IMR-90 (cell line): ENCODE measurements at regions not wholly inside any gene's neighbourhood (a gene's known extent, or its start where the extent isn't known, plus 50 kb on each side); places are given as distances from the start of the nearest gene placed in this dataset.

ENCODE experiments used
- ATAC-seq: fragments of 200-7000 bp; cut with Tn5 transposase; 2 replicates; pipeline ENCODE4 v1.9.1; 2020; ENCODE audit warnings: low read depth, mild to moderate bottlenecking, moderate library complexity
- BruUV-seq: library from RNA; stranded (reverse); fragments of 400-500 nt; replicated peaks from 2 replicates; lab custom pipeline; 2021; lab: Mats Ljungman, UMichigan
- CTCF ChIA-PET: fragments of 300-600 bp; formaldehyde crosslinking; extraction: SDS; loops from one replicate; lab custom pipeline; 2021; ENCODE audit warnings: antibody characterized with exemption; lab: Yijun Ruan, JAX
- POLR2A ChIA-PET: fragments of 300-600 bp; sonication (Branson Sonifier 250); formaldehyde crosslinking; loops from one replicate; lab custom pipeline; 2022; ENCODE audit warnings: antibody characterized with exemption; ENCODE audit not compliant: unreplicated experiment; lab: Charles Lee
- DNase-seq: peaks from one replicate; pipeline ENCODE4 v3.0.0; 2013
- H2AFZ ChIP-seq: replicated peaks from 2 replicates; pipeline ENCODE3; 2013; ENCODE audit warnings: low read length, mild to moderate bottlenecking; ENCODE audit not compliant: poor library complexity
- H2AK5ac ChIP-seq: 2 replicates; pipeline ENCODE4 v1.6.1; 2013; ENCODE audit warnings: low read depth, low read length, inconsistent platforms
- H2AK9ac ChIP-seq: replicated peaks from 2 replicates; pipeline ENCODE3; 2013; ENCODE audit warnings: mild to moderate bottlenecking, low read depth, low read length, moderate library complexity; ENCODE audit not compliant: poor library complexity
- H2BK120ac ChIP-seq: 2 replicates; pipeline ENCODE4 v1.6.1; 2013; ENCODE audit warnings: low read depth, low read length, inconsistent platforms
- H2BK15ac ChIP-seq: 3 replicates; pipeline ENCODE4 v1.6.1; 2013; ENCODE audit warnings: low read depth, low read length, inconsistent platforms
- H2BK20ac ChIP-seq: 2 replicates; pipeline ENCODE4 v1.6.1; 2013; ENCODE audit warnings: low read depth, mild to moderate bottlenecking, inconsistent platforms, low read length, moderate library complexity
- H2BK5ac ChIP-seq: 2 replicates; pipeline ENCODE4 v1.6.1; 2013; ENCODE audit warnings: mild to moderate bottlenecking, low read depth, low read length, inconsistent platforms; ENCODE audit not compliant: poor library complexity, severe bottlenecking
- H3K14ac ChIP-seq: replicated peaks from 2 replicates; pipeline ENCODE4 v1.6.1; 2013; ENCODE audit warnings: low read depth, low read length, inconsistent platforms
- H3K18ac ChIP-seq: 2 replicates; pipeline ENCODE4 v1.6.1; 2013; ENCODE audit warnings: low read depth, low read length, control low read depth
- H3K23ac ChIP-seq: 2 replicates; pipeline ENCODE4 v1.6.1; 2013; ENCODE audit warnings: low read depth, low read length, inconsistent platforms
- H3K27ac ChIP-seq: 2 replicates; pipeline ENCODE4 v1.5.1; 2013; ENCODE audit warnings: mild to moderate bottlenecking, control low read depth, low read length; ENCODE audit not compliant: insufficient read depth
- H3K27me3 ChIP-seq: 2 replicates; pipeline ENCODE4 v1.6.1; 2013; ENCODE audit warnings: low read length; ENCODE audit not compliant: control insufficient read depth, insufficient read depth
- H3K36me3 ChIP-seq: 2 replicates; pipeline ENCODE4 v1.6.1; 2013; ENCODE audit warnings: low read length, mixed read lengths; ENCODE audit not compliant: control insufficient read depth, insufficient read depth
- H3K4ac ChIP-seq: 2 replicates; pipeline ENCODE4 v1.6.1; 2013; ENCODE audit warnings: low read depth, low read length, inconsistent platforms
- H3K4me1 ChIP-seq: 2 replicates; pipeline ENCODE4 v1.6.1; 2013; ENCODE audit warnings: low read length, mixed read lengths; ENCODE audit not compliant: control insufficient read depth, insufficient read depth
- H3K4me2 ChIP-seq: 2 replicates; pipeline ENCODE4 v1.6.1; 2013; ENCODE audit warnings: low read depth, mild to moderate bottlenecking, control low read depth, low read length, moderate library complexity
- H3K4me3 ChIP-seq: 2 replicates; pipeline ENCODE4 v1.5.1; 2013; ENCODE audit warnings: low read depth, mild to moderate bottlenecking, control low read depth, low read length, moderate library complexity; ENCODE audit not compliant: insufficient read depth
- H3K56ac ChIP-seq: 2 replicates; pipeline ENCODE4 v1.6.1; 2013; ENCODE audit warnings: low read length, inconsistent platforms; ENCODE audit not compliant: insufficient read depth; ENCODE audit errors: extremely low read depth
- H3K79me1 ChIP-seq, 2 experiments: 2 replicates each; pipeline ENCODE4 v1.6.1; 2013; ENCODE audit warnings: low read length in 2 of 2, inconsistent platforms in 1 of 2, low read depth in 1 of 2
- H3K9ac ChIP-seq: 2 replicates; pipeline ENCODE4 v1.6.1; 2013; ENCODE audit warnings: low read depth, low read length, control low read depth
- H3K9me1 ChIP-seq: 2 replicates; pipeline ENCODE4 v1.6.1; 2013; ENCODE audit warnings: low read length, inconsistent platforms; ENCODE audit not compliant: insufficient read depth
- H3K9me3 ChIP-seq: 2 replicates; pipeline ENCODE4 v1.6.1; 2013; ENCODE audit warnings: low read length; ENCODE audit not compliant: control insufficient read depth, insufficient read depth
- H4K20me1 ChIP-seq: 2 replicates; pipeline ENCODE4 v1.6.1; 2013; ENCODE audit warnings: low read length, inconsistent platforms; ENCODE audit not compliant: insufficient read depth
- H4K5ac ChIP-seq: 2 replicates; pipeline ENCODE4 v1.6.1; 2013; ENCODE audit warnings: mild to moderate bottlenecking, low read depth, low read length, control low read depth
- H4K8ac ChIP-seq, 2 experiments: 2 replicates each; pipeline ENCODE4 v1.6.1; 2013; ENCODE audit warnings: low read depth in 2 of 2, low read length in 2 of 2, control low read depth in 1 of 2, inconsistent platforms in 1 of 2
- H4K91ac ChIP-seq: 2 replicates; pipeline ENCODE4 v1.6.1; 2013; ENCODE audit warnings: low read depth, low read length, inconsistent platforms; ENCODE audit not compliant: insufficient read depth
- CHD1 ChIP-seq: IDR thresholded peaks from 2 replicates; pipeline ENCODE4 v1.6.1; 2012; ENCODE audit warnings: low read depth, low read length, improper control_type of control experiment
- FOS ChIP-seq: fragments of 150-350 bp; IDR thresholded peaks from 2 replicates; pipeline ENCODE4 v1.6.1; 2016; ENCODE audit warnings: low read depth, low read length
- MAZ ChIP-seq: IDR thresholded peaks from 2 replicates; pipeline ENCODE4 v1.6.1; 2012; ENCODE audit warnings: low read depth, mild to moderate bottlenecking, low read length, improper control_type of control experiment, moderate library complexity, borderline replicate concordance
- RFX5 ChIP-seq: IDR thresholded peaks from 2 replicates; pipeline ENCODE4 v1.8.0; 2012; ENCODE audit warnings: low read depth, mild to moderate bottlenecking, low read length, moderate library complexity
- SMC3 ChIP-seq: fragments of 150-350 bp; IDR thresholded peaks from 2 replicates; pipeline ENCODE4 v1.6.1; 2016; ENCODE audit warnings: low read depth, mild to moderate bottlenecking, antibody characterized with exemption, low read length, moderate library complexity
- WGBS, 2 experiments: methylation state at CpG; one replicate each; pipeline versions ENCODE4 v1.1.5 to v1.1.7; 2013; ENCODE audit warnings: missing lambda C conversion rate in 2 of 2; ENCODE audit not compliant: insufficient read length in 1 of 2; ENCODE audit errors: extremely low coverage in 2 of 2; 5-methylcytosine and 5-hydroxymethylcytosine counted together
- dilution Hi-C: fragments of 300-500 bp; cut with HindIII; formaldehyde crosslinking; loops from one replicate; pipeline ENCODE4 v1.14.3; 2018; ENCODE audit warnings: low sequenced_read_pairs; ENCODE audit not compliant: unreplicated experiment
- in situ Hi-C: fragments of 300-500 bp; cut with MboI; formaldehyde crosslinking; loops from 3 replicates; pipeline ENCODE4 v1.14.3; 2019; ENCODE audit warnings: low sequenced_read_pairs, inconsistent platforms, mixed read lengths
- intact Hi-C: fragments of 100-400 bp; cut with micrococcal nuclease; formaldehyde crosslinking; loops from 2 replicates; pipeline ENCODE4 v1.10.0; 2022

GRCh38 chr7:126001349-126001748 lies 1071.7 kb upstream of the POT1 start:
- H3K14ac ChIP-seq: no peak overlapping the region
- H3K23ac ChIP-seq: no peak overlapping the region
- whole genome bisulfite sequencing, 2 experiments: no CpG with 5 or more reads among the region's 1 CpG
- H2AFZ ChIP-seq: no peak overlapping the region
- no peak overlapping the region for H2BK15ac ChIP-seq
- H3K27me3 ChIP-seq: no peaks in the 10 kb centered on the region
- no peak overlapping the region for H2BK20ac ChIP-seq
- H3K4me3 ChIP-seq: no peak overlapping the region
- TF ChIP-seq SMC3: no peak
- TF ChIP-seq CHD1: no peak
- no peak for TF ChIP-seq FOS
- TF ChIP-seq RFX5: no peak
- no peak for TF ChIP-seq MAZ
- H4K8ac ChIP-seq: no peak overlapping the region
- no peak for DNase-seq
- no peak overlapping the region for H2BK5ac ChIP-seq
- no peak overlapping the region for H4K5ac ChIP-seq
- H4K20me1 ChIP-seq: no peaks in the 10 kb centered on the region
- H3K9me3 ChIP-seq: peaks cover 4% of the 10 kb centered on the region; the same call in 1 of the 2 replicates
- H3K4me2 ChIP-seq: no peak overlapping the region
- H3K36me3 ChIP-seq: no peaks in the 10 kb centered on the region
- H2AK9ac ChIP-seq: no peak overlapping the region
- H3K4me1 ChIP-seq: no peaks in the 10 kb centered on the region
- ChIA-PET POLR2A (no interaction called here), CTCF (no interaction called here)
- no peak overlapping the region for H3K9ac ChIP-seq
- no peak overlapping the region for H3K18ac ChIP-seq
- H3K79me1 ChIP-seq: no peaks in the 10 kb centered on the region
- no peak overlapping the region for H3K56ac ChIP-seq
- no peak overlapping the region for H4K91ac ChIP-seq
- ATAC-seq: no peak
- no peak overlapping the region for H3K4ac ChIP-seq
- H2BK120ac ChIP-seq: no peak overlapping the region
- intact Hi-C loops (no loop called here), dilution Hi-C loops (no loop called here), in situ Hi-C loops (no loop called here)
- no peak overlapping the region for H2AK5ac ChIP-seq
- no peaks in the 10 kb centered on the region for H3K9me1 ChIP-seq
- no TSS peak for BruUV-seq
- no peak overlapping the region for H3K27ac ChIP-seq
